ENCODE measurements at regions not wholly inside any gene's neighbourhood (a gene's known extent, or its start where the extent isn't known, plus 50 kb on each side); places are given as distances from the start of the nearest gene placed in this dataset.

- no peaks in the 10 kb centered on the region for H3K36me3 ChIP-seq
- TF ChIP-seq POLR2A (IDR thresholded peaks at IDR 0.05) (no peak), CTCF (IDR thresholded peaks at IDR 0.05) (no peak)
- H3K27ac ChIP-seq, result no peak overlapping the region
- H3K4me1 ChIP-seq, result no peaks in the 10 kb centered on the region
- no peak for DNase-seq
- no peak overlapping the region for H3K4me3 ChIP-seq
- no peaks in the 10 kb centered on the region for H3K9me3 ChIP-seq
- peaks cover 4 to 7% of the 10 kb centered on the region in 2 donors for H3K27me3 ChIP-seq
- intact Hi-C loops (cut with DNase I; ENCODE audit: low total_unique reads), result no loop called here
Measured at GRCh38 chr2:464562-465309, 176.8 kb upstream of the ALKAL2 start.

GRCh38 chr2:460861-461260, 173.0 kb upstream of the ALKAL2 start:
- Histone ChIP-seq H3K9me3 (no peaks in the 10 kb centered on the region), H3K27ac (no peak overlapping the region), H3K4me3 (no peak overlapping the region), H3K27me3 (no peaks in the 10 kb centered on the region), H3K36me3 (no peaks in the 10 kb centered on the region), H3K4me1 (no peaks in the 10 kb centered on the region)
- intact Hi-C loops (cut with DNase I; ENCODE audit: low total_unique reads), result no loop called here
- no peak for TF ChIP-seq CTCF (IDR thresholded peaks at IDR 0.05)
- TF ChIP-seq POLR2A (IDR thresholded peaks at IDR 0.05), result no peak
- DNase-seq, result no peak

- Histone ChIP-seq H3K27ac (no peak overlapping the region), H3K36me3 (no peaks in the 10 kb centered on the region), H3K4me1 (no peaks in the 10 kb centered on the region), H3K9me3 (no peaks in the 10 kb centered on the region), H3K4me3 (no peak overlapping the region), H3K27me3 (no peaks in the 10 kb centered on the region)
- DNase-seq, result no peak
- no peak for TF ChIP-seq POLR2A (IDR thresholded peaks at IDR 0.05)
- no peak for TF ChIP-seq CTCF (IDR thresholded peaks at IDR 0.05)
- intact Hi-C loops (cut with DNase I; ENCODE audit: low total_unique reads), result no loop called here
Measured at GRCh38 chr2:459931-460330, 172.0 kb upstream of the ALKAL2 start.

GRCh38 chr2:458425-458815, 170.5 kb upstream of the ALKAL2 start:
- Histone ChIP-seq H3K27ac (no peak overlapping the region), H3K27me3 (no peaks in the 10 kb centered on the region), H3K4me3 (no peak overlapping the region), H3K4me1 (no peaks in the 10 kb centered on the region), H3K9me3 (no peaks in the 10 kb centered on the region), H3K36me3 (no peaks in the 10 kb centered on the region)
- TF ChIP-seq CTCF (IDR thresholded peaks at IDR 0.05), result no peak
- TF ChIP-seq POLR2A (IDR thresholded peaks at IDR 0.05), result no peak
- intact Hi-C loops (cut with DNase I; ENCODE audit: low total_unique reads), result no loop called here
- no peak for DNase-seq

- Histone ChIP-seq H3K9me3 (no peaks in the 10 kb centered on the region), H3K4me3 (no peak overlapping the region), H3K27me3 (no peaks in the 10 kb centered on the region), H3K4me1 (no peaks in the 10 kb centered on the region), H3K36me3 (no peaks in the 10 kb centered on the region), H3K27ac (no peak overlapping the region)
- TF ChIP-seq POLR2A (IDR thresholded peaks at IDR 0.05) (no peak), CTCF (IDR thresholded peaks at IDR 0.05) (no peak)
- DNase-seq, result no peak
- intact Hi-C loops (cut with DNase I; ENCODE audit: low total_unique reads), result no loop called here
Measured at GRCh38 chr2:457792-458424, 170.0 kb upstream of the ALKAL2 start.
